ENCODE measurements at regions not wholly inside any gene's neighbourhood (a gene's known extent, or its start where the extent isn't known, plus 50 kb on each side); places are given as distances from the start of the nearest gene placed in this dataset.
"Not testable (repeated sequence)": the region's sequence is repeated elsewhere in the genome, so short reads cannot be mapped to it uniquely, and the experiment has no call there.

DNA sequence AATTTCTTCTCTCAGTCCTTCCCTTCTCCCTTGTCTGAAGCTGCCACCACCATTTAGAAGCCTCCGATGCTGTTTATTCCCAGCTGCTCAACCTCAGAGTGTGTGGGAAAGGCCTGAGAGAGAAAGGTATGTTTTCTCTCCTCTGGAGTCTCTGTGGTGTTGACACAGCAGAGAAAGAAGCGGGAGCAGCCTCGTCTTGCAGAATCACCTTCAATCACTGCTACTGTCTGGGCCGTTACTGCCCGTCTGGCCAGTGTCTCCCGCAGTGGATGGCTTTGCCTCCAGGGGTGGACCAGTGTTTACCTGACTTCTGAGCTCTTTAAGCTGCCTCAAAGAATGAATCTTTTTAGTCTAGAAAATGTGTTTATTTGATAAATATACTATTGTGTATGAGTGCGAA, 148.9 kb upstream of the FAM47C start:
- DNase-seq (ENCODE audit: low read depth) = no peak
- H3K4me1 ChIP-seq (ENCODE audit: control insufficient read depth, insufficient read depth, low read length) = peaks cover 8% of the 10 kb centered on the region
- H3K27me3 ChIP-seq (replicated peaks; ENCODE audit: control insufficient read depth, insufficient read depth, low read length) = peaks cover 25% of the 10 kb centered on the region
- no peak overlapping the region for H3K9ac ChIP-seq (ENCODE audit: low read length)
- no peak overlapping the region for H3K4me3 ChIP-seq (ENCODE audit: low read length)
- no peaks in the 10 kb centered on the region for H3K36me3 ChIP-seq (ENCODE audit: control insufficient read depth, insufficient read depth, low read length, severe bottlenecking)
- H3K9me3 ChIP-seq (ENCODE audit: control insufficient read depth, low read length) = no peaks in the 10 kb centered on the region

DNA sequence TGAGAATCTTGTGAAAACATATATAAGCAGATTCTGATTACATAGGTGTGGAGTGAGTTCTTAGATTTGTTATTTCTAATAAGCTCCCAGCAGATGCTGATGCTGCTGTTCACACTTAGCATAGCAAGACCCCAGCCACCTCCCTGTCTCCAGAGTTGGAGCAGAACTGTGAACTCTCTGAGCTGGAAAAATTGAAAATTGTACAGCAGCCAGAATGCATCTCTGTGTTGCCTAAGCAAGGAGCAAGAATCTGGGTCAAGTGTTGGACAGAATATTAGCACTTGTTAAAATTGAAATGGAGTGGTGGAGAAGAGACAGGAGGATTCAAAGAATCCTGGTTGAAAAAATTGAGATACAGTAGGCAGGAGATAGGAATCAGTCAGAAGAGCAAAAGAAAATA, 146.6 kb upstream of the FAM47C start:
- H3K36me3 ChIP-seq (ENCODE audit: control insufficient read depth, insufficient read depth, low read length, severe bottlenecking) = no peaks in the 10 kb centered on the region
- H3K4me3 ChIP-seq (ENCODE audit: low read length) = no peak overlapping the region
- peaks cover 29% of the 10 kb centered on the region for H3K27me3 ChIP-seq (replicated peaks; ENCODE audit: control insufficient read depth, insufficient read depth, low read length)
- no peak overlapping the region for H3K9ac ChIP-seq (ENCODE audit: low read length)
- no peak for DNase-seq (ENCODE audit: low read depth)
- no peaks in the 10 kb centered on the region for H3K9me3 ChIP-seq (ENCODE audit: control insufficient read depth, low read length)
- H3K4me1 ChIP-seq (ENCODE audit: control insufficient read depth, insufficient read depth, low read length) = peaks cover 8% of the 10 kb centered on the region

DNA sequence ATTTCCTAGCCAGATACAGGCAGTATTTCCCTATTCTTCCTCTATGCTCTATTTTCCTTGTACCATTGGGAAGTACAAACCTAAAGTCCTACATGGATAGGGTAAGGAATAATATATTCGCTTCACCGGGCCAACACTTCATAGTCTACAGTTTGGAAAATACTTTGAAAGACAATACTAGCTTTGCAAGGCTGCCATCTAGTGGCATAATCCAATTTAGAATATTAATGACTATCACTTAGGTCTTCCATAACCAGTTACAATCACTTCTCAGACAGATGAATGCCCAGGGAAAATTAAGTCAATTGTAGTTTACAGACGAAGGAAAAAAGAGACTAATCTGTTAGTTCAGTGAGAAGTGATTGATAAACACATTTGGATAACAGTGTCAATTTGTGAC, 141.0 kb upstream of the FAM47C start:
- peak; percentile 67 for DNase-seq (ENCODE audit: low read depth)
- peaks cover under 1% of the 10 kb centered on the region for H3K4me1 ChIP-seq (ENCODE audit: control insufficient read depth, insufficient read depth, low read length)
- no peaks in the 10 kb centered on the region for H3K36me3 ChIP-seq (ENCODE audit: control insufficient read depth, insufficient read depth, low read length, severe bottlenecking)

DNA sequence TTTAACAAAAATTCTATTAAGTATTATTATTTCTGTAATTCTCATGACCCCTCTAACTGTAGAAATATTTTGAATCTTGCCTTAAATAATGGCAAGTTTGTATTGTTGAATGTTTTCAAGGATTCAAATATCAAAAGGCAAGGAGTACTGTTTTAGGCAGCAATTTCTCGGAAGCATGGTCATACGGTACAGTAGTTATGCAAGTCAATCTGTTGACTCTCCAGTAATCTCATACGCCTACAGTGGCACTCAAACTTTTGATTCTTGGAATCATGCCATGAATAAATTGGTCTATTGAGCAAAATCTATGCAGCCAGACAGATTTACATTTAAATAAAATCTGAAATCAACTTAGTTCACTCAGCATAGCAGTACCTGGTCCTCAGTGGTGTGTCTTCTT, 139.6 kb upstream of the FAM47C start:
- DNase-seq (ENCODE audit: low read depth) = no peak
- H3K9ac ChIP-seq (ENCODE audit: low read length) = no peak overlapping the region
- peaks cover 27% of the 10 kb centered on the region for H3K27me3 ChIP-seq (replicated peaks; ENCODE audit: control insufficient read depth, insufficient read depth, low read length)
- H3K9me3 ChIP-seq (ENCODE audit: control insufficient read depth, low read length) = no peaks in the 10 kb centered on the region
- no peaks in the 10 kb centered on the region for H3K36me3 ChIP-seq (ENCODE audit: control insufficient read depth, insufficient read depth, low read length, severe bottlenecking)
- H3K4me3 ChIP-seq (ENCODE audit: low read length) = no peak overlapping the region
- no peaks in the 10 kb centered on the region for H3K4me1 ChIP-seq (ENCODE audit: control insufficient read depth, insufficient read depth, low read length)

More for the DNA sequence above, 141.0 kb upstream of the FAM47C start:
- no peak overlapping the region for H3K4me3 ChIP-seq (ENCODE audit: low read length)
- H3K9ac ChIP-seq (ENCODE audit: low read length) = no peak overlapping the region
- peaks cover 27% of the 10 kb centered on the region for H3K27me3 ChIP-seq (replicated peaks; ENCODE audit: control insufficient read depth, insufficient read depth, low read length)
- H3K9me3 ChIP-seq (ENCODE audit: control insufficient read depth, low read length) = no peaks in the 10 kb centered on the region

DNA sequence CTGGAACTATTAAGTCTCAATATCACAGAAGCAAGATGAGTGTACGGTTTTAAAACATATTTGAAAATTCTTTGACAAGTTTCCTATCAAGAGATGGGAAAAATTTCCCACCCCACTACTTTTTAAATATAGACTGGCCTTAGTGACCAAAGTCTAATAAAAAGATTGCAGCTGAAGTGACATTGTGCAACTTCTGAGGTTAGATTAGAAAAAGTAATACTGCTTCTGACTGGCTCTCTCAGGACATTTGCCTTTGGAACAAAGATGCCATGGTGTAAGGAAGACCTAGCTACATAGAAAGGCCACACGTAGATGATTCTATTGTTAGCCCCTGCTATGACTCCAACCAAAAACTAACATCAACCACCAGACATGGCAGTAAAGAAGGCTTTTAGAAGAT, 138.7 kb upstream of the FAM47C start:
- H3K27me3 ChIP-seq (replicated peaks; ENCODE audit: control insufficient read depth, insufficient read depth, low read length) = peaks cover 19% of the 10 kb centered on the region
- no peak overlapping the region for H3K9ac ChIP-seq (ENCODE audit: low read length)
- no peaks in the 10 kb centered on the region for H3K9me3 ChIP-seq (ENCODE audit: control insufficient read depth, low read length)
- no peaks in the 10 kb centered on the region for H3K36me3 ChIP-seq (ENCODE audit: control insufficient read depth, insufficient read depth, low read length, severe bottlenecking)
- H3K4me1 ChIP-seq (ENCODE audit: control insufficient read depth, insufficient read depth, low read length) = no peaks in the 10 kb centered on the region
- no peak overlapping the region for H3K4me3 ChIP-seq (ENCODE audit: low read length)
- no peak for DNase-seq (ENCODE audit: low read depth)

DNA sequence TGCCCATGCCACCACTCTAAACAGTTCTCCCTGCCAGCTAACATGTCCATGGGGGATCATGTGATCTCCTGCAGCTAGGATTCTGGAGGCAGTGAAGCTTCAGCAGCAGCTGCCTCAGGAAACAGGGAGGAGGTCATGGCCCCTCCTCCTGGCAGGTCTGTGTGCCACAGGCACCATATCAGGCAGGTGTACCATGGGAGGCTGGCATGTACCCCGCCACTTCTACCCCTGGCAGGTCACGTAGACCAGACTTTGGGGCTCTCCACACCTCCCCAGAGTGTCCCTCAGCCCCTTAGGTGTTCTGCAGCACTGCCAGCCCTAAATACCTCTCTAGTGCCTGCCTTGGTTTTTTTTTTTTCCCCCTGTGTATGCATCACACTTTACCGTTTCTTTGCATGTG, 110.5 kb upstream of the FAM47C start:
- Histone ChIP-seq H3K4me1 (ENCODE audit: control insufficient read depth, insufficient read depth, low read length) (no peaks in the 10 kb centered on the region), H3K4me3 (ENCODE audit: low read length) (no peak overlapping the region), H3K9me3 (ENCODE audit: control insufficient read depth, low read length) (no peaks in the 10 kb centered on the region), H3K36me3 (ENCODE audit: control insufficient read depth, insufficient read depth, low read length, severe bottlenecking) (no peaks in the 10 kb centered on the region), H3K9ac (ENCODE audit: low read length) (no peak overlapping the region), H3K27me3 (replicated peaks; ENCODE audit: control insufficient read depth, insufficient read depth, low read length) (no peaks in the 10 kb centered on the region)
- DNase-seq (ENCODE audit: low read depth) = no peak

DNA sequence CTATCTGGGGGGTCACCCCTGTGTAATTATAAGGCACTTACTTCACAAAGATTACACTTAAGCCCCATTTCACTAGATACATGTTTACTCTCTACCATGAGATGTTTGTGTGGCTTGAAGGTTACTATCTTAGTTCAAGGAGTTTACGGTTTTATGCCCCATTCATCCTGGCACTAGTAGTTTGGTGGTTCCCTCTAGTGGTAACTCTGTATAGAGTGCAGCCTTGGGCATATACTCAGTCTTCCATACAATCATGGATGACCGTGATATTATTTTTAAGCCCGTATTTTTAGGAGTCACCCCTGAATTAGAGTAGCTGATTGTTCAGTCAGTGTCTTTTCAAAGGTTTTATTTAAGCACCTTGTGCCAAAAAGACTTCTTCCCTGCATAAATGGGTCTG, 109.9 kb upstream of the FAM47C start:
- no peak overlapping the region for H3K9ac ChIP-seq (ENCODE audit: low read length)
- H3K27me3 ChIP-seq (replicated peaks; ENCODE audit: control insufficient read depth, insufficient read depth, low read length) = no peaks in the 10 kb centered on the region
- peak; percentile 25 for DNase-seq (ENCODE audit: low read depth)
- no peaks in the 10 kb centered on the region for H3K4me1 ChIP-seq (ENCODE audit: control insufficient read depth, insufficient read depth, low read length)
- H3K36me3 ChIP-seq (ENCODE audit: control insufficient read depth, insufficient read depth, low read length, severe bottlenecking) = no peaks in the 10 kb centered on the region
- H3K4me3 ChIP-seq (ENCODE audit: low read length) = no peak overlapping the region
- no peaks in the 10 kb centered on the region for H3K9me3 ChIP-seq (ENCODE audit: control insufficient read depth, low read length)

DNA sequence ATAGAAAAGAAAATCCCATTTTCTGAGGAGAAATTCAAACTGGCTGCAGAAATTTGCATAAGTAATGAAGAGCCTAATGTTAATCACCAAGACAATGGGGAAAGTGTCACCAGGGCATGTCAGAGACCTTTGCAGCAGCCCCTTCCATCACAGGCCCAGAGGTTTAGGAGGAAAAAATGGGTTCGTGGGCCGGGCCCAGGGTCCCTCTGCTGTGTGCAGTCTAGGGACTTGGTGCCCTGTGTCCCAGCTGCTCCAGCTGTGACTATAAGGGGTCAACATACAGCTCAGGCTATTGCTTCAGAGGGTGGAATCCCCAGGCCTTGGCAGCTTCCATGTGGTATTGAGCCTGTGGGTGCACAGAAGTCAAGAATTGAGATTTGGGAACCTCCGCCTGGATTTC, 103.6 kb upstream of the FAM47C start:
- not testable (repeated sequence) for H3K4me3 ChIP-seq (ENCODE audit: low read length); H3K9me3 ChIP-seq (ENCODE audit: control insufficient read depth, low read length); H3K36me3 ChIP-seq (ENCODE audit: control insufficient read depth, insufficient read depth, low read length, severe bottlenecking); H3K9ac ChIP-seq (ENCODE audit: low read length); H3K4me1 ChIP-seq (ENCODE audit: control insufficient read depth, insufficient read depth, low read length); DNase-seq (ENCODE audit: low read depth); H3K27me3 ChIP-seq (replicated peaks; ENCODE audit: control insufficient read depth, insufficient read depth, low read length)

DNA sequence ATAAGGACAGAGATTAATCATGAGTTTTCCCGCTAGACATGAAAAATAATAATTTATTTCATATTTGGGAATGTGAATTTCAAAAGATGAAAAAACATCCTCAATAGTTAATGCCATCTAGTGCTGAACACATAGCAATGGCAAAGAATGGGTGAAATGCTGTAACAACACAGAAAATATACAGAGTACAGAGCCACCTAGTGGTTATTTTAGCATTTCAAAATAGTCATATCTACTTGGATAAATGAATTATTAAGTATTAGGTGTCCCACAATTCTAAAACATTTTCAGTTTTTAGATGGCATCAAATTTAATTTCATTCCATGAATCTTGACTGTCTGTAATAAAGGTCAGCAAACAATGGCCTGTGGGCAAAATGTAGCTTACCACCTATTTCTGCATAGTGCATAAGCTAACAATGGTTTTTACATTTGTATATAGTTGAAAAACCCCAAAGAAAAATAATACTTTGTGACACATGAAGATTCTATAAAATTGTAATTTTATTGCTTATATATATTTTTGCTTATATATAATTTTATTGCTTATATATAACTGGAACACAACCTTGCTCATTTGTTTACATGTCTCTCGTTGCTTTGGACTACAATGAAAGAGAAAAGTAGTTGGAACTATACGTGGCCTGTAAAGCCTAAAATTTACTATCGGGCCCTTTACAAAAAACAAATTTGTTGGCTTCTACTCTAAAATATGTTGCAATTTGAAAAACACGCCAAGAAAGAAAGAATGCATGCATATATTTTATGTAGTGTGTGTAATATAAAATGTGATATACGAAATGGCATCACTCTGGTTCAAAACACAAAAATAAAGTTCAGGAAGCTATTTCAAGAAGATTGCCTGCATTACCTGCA, 99.1 kb upstream of the FAM47C start:
- H3K36me3 ChIP-seq (ENCODE audit: control insufficient read depth, insufficient read depth, low read length, severe bottlenecking) = no peaks in the 10 kb centered on the region
- H3K9me3 ChIP-seq (ENCODE audit: control insufficient read depth, low read length) = no peaks in the 10 kb centered on the region
- H3K4me3 ChIP-seq (ENCODE audit: low read length) = no peak overlapping the region
- no peaks in the 10 kb centered on the region for H3K4me1 ChIP-seq (ENCODE audit: control insufficient read depth, insufficient read depth, low read length)
- peak; percentile 69 for DNase-seq (ENCODE audit: low read depth)
- no peaks in the 10 kb centered on the region for H3K27me3 ChIP-seq (replicated peaks; ENCODE audit: control insufficient read depth, insufficient read depth, low read length)
- H3K9ac ChIP-seq (ENCODE audit: low read length) = no peak overlapping the region

DNA sequence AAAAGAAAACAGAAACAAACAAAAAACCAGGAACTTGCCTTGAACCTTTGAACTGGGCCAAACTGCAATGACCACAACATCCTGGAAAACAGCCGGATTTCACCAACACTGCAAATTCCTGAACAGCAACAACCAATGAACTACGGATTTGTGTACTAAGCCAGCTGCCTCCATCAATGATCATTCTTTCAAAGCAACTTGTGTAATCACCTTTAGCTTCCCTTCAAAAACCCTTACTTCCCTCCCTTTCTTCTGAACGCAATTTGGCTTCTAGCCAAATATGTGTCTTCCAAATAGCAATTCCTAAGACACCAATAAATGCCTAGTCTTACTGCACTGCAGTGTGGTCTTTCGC, 98.5 kb upstream of the FAM47C start:
- no peaks in the 10 kb centered on the region for H3K9me3 ChIP-seq (ENCODE audit: control insufficient read depth, low read length)
- DNase-seq (ENCODE audit: low read depth) = peak; percentile 5
- H3K4me3 ChIP-seq (ENCODE audit: low read length) = no peak overlapping the region
- H3K4me1 ChIP-seq (ENCODE audit: control insufficient read depth, insufficient read depth, low read length) = no peaks in the 10 kb centered on the region
- no peaks in the 10 kb centered on the region for H3K36me3 ChIP-seq (ENCODE audit: control insufficient read depth, insufficient read depth, low read length, severe bottlenecking)
- H3K27me3 ChIP-seq (replicated peaks; ENCODE audit: control insufficient read depth, insufficient read depth, low read length) = no peaks in the 10 kb centered on the region
- no peak overlapping the region for H3K9ac ChIP-seq (ENCODE audit: low read length)

DNA sequence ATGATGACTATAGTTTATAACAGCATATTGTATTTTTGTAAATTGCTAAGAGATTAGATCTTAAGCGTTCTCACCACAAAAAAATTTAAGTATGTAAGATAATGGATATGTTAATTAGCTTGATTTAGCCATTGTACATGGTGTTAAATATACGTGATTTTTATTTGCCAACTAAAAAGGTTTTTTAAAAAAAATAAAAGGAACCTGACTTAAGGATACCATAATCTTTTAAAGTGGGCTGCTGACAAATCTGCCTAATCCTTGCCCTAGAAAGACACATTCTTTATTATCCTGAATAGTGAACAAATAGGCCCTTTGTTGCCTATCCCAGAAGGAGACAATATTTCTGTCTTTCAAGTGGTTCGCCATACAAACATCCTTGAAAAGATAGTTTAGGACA, 94.6 kb upstream of the FAM47C start:
- DNase-seq (ENCODE audit: low read depth) = no peak
- H3K9me3 ChIP-seq (ENCODE audit: control insufficient read depth, low read length) = no peaks in the 10 kb centered on the region
- no peaks in the 10 kb centered on the region for H3K27me3 ChIP-seq (replicated peaks; ENCODE audit: control insufficient read depth, insufficient read depth, low read length)
- no peak overlapping the region for H3K9ac ChIP-seq (ENCODE audit: low read length)
- no peak overlapping the region for H3K4me3 ChIP-seq (ENCODE audit: low read length)
- no peaks in the 10 kb centered on the region for H3K4me1 ChIP-seq (ENCODE audit: control insufficient read depth, insufficient read depth, low read length)
- H3K36me3 ChIP-seq (ENCODE audit: control insufficient read depth, insufficient read depth, low read length, severe bottlenecking) = no peaks in the 10 kb centered on the region

DNA sequence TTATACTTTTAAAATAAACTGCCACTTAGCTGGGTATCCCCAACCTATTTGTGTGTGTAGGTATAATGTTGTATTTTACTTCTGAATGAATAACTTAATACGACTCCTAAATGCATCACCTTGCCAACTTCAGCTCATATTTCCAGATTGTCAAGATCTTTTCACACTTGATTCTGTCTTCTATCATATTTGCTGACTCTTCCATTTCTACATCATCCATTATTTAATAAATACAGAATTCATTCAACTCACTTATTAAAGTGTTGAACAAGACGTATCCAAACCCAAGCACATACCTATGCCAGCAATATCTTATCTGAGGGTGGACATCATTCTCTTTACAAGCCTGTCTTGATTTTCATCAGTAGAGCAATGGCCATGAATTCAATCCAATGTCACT, 91.2 kb upstream of the FAM47C start:
- Histone ChIP-seq H3K9ac (ENCODE audit: low read length) (no peak overlapping the region), H3K27me3 (replicated peaks; ENCODE audit: control insufficient read depth, insufficient read depth, low read length) (no peaks in the 10 kb centered on the region), H3K4me3 (ENCODE audit: low read length) (no peak overlapping the region), H3K36me3 (ENCODE audit: control insufficient read depth, insufficient read depth, low read length, severe bottlenecking) (no peaks in the 10 kb centered on the region), H3K9me3 (ENCODE audit: control insufficient read depth, low read length) (no peaks in the 10 kb centered on the region), H3K4me1 (ENCODE audit: control insufficient read depth, insufficient read depth, low read length) (no peaks in the 10 kb centered on the region)
- no peak for DNase-seq (ENCODE audit: low read depth)
